OCI-LY7 (cell line): ENCODE measurements at regions not wholly inside any gene's neighbourhood (a gene's known extent, or its start where the extent isn't known, plus 50 kb on each side); places are given as distances from the start of the nearest gene placed in this dataset.

Experiments
- BruUV-seq: library from RNA; stranded (reverse); fragments of 400-500 nt; replicated peaks from 2 replicates; lab custom pipeline; 2021; lab: Mats Ljungman, UMichigan
- CTCF ChIA-PET: fragments of 300-600 bp; sonication (Branson Sonifier 250); formaldehyde crosslinking; loops from one replicate; lab custom pipeline; 2022; ENCODE audit warnings: antibody characterized with exemption; ENCODE audit not compliant: unreplicated experiment; lab: Charles Lee
- POLR2A ChIA-PET: fragments of 300-600 bp; sonication (Branson Sonifier 250); formaldehyde crosslinking; loops from one replicate; lab custom pipeline; 2022; ENCODE audit warnings: antibody characterized with exemption; lab: Charles Lee
- DNase-seq: peaks from one replicate; pipeline ENCODE4 v3.0.0-alpha.2; 2015; ENCODE audit warnings: low spot score
- H2AFZ ChIP-seq: fragments of 200-600 bp; sonication (generic), shearing (Covaris generic); 2 replicates; pipeline ENCODE4 v1.6.1; 2014; ENCODE audit warnings: mild to moderate bottlenecking, antibody characterized with exemption, low read length, moderate library complexity
- H3K27ac ChIP-seq: fragments of 200-600 bp; sonication (generic); 2 replicates; pipeline ENCODE4 v1.5.1; 2014; ENCODE audit warnings: mixed run types, low read depth, mild to moderate bottlenecking, moderate library complexity, low read length, inconsistent platforms; ENCODE audit not compliant: poor library complexity, severe bottlenecking
- H3K36me3 ChIP-seq: fragments of 200-600 bp; sonication (generic); 2 replicates; pipeline ENCODE4 v1.6.1; 2014; ENCODE audit warnings: mild to moderate bottlenecking, antibody characterized with exemption, low read length, moderate library complexity, mixed read lengths; ENCODE audit not compliant: insufficient read depth
- H3K4me1 ChIP-seq: fragments of 200-600 bp; sonication (generic); 2 replicates; pipeline ENCODE4 v1.5.1; 2014; ENCODE audit warnings: mild to moderate bottlenecking, low read length; ENCODE audit not compliant: insufficient read depth, poor library complexity, severe bottlenecking
- H3K4me2 ChIP-seq: fragments of 200-600 bp; sonication (generic); 2 replicates; pipeline ENCODE4 v1.6.1; 2014; ENCODE audit warnings: mild to moderate bottlenecking, low read length
- H3K4me3 ChIP-seq: fragments of 200-600 bp; sonication (generic); 2 replicates; pipeline ENCODE4 v1.5.1; 2014; ENCODE audit warnings: mild to moderate bottlenecking, low read depth, low read length; ENCODE audit not compliant: poor library complexity, severe bottlenecking
- H3K79me2 ChIP-seq: fragments of 200-600 bp; sonication (generic); 2 replicates; pipeline ENCODE4 v1.6.1; 2016; ENCODE audit warnings: low read depth, mild to moderate bottlenecking, low read length, moderate library complexity, mixed read lengths; ENCODE audit not compliant: insufficient read depth
- H3K9me2 ChIP-seq: fragments of 200-600 bp; sonication (generic); 2 replicates; pipeline ENCODE4 v1.6.1; 2016; ENCODE audit warnings: mild to moderate bottlenecking, low read length, mixed read lengths; ENCODE audit not compliant: insufficient read depth
- H3K9me3 ChIP-seq: fragments of 200-600 bp; sonication (generic); 2 replicates; pipeline ENCODE4 v1.6.1; 2014; ENCODE audit warnings: mild to moderate bottlenecking, mixed run types, low read length, mixed read lengths
- H4K20me1 ChIP-seq: fragments of 200-600 bp; sonication (generic); 2 replicates; pipeline ENCODE4 v1.6.1; 2014; ENCODE audit warnings: mild to moderate bottlenecking, antibody characterized with exemption, low read length, moderate library complexity, mixed read lengths; ENCODE audit not compliant: insufficient read depth
- EZH2phosphoT487 ChIP-seq: fragments of 200-600 bp; sonication (generic); IDR thresholded peaks from 2 replicates; pipeline ENCODE4 v1.6.1; 2018; ENCODE audit warnings: low read depth, borderline replicate concordance, mild to moderate bottlenecking, mixed run types, antibody characterized with exemption, low read length, moderate library complexity, mixed read lengths
- intact Hi-C: fragments of 100-400 bp; cut with micrococcal nuclease; formaldehyde crosslinking; loops from one replicate; pipeline ENCODE4 v1.10.0; 2022; ENCODE audit not compliant: unreplicated experiment
- TF ChIP-seq, protein P1 (sequence below): fragments of 200-600 bp; sonication (generic); conservative IDR thresholded peaks from 2 replicates; pipeline ENCODE4 v1.5.1; 2014; ENCODE audit warnings: mild to moderate bottlenecking, antibody characterized with exemption, low read length, moderate library complexity, mixed read lengths

DNA sequence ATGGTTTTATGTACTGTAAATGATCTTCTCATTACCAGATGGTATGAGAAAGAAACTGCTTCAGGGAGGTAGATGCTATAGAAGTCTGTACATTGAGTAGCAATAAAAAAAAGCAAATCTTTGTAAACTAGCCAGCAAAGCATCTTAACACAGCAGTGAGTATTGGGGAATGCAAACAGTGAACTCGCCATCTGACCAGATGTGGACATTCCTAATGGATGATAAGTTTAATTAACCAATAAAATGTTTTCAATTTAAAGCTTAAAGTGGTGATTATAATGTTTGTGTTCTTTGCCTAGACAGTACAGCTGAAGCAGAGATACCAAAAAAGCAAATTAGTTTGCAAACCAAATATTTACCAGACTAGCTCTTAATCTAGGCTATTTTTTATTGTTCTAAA lies 1144.2 kb downstream of the FAT4 start:
- DNase-seq, result no peak
- no peaks in the 10 kb centered on the region for H3K4me1 ChIP-seq
- no peak overlapping the region for H3K4me2 ChIP-seq
- ChIA-PET CTCF (no interaction called here), POLR2A (no interaction called here)
- no TSS peak for BruUV-seq
- no peaks in the 10 kb centered on the region for H4K20me1 ChIP-seq
- TF ChIP-seq EZH2phosphoT487, result no peak
- TF ChIP-seq, protein P1, sequence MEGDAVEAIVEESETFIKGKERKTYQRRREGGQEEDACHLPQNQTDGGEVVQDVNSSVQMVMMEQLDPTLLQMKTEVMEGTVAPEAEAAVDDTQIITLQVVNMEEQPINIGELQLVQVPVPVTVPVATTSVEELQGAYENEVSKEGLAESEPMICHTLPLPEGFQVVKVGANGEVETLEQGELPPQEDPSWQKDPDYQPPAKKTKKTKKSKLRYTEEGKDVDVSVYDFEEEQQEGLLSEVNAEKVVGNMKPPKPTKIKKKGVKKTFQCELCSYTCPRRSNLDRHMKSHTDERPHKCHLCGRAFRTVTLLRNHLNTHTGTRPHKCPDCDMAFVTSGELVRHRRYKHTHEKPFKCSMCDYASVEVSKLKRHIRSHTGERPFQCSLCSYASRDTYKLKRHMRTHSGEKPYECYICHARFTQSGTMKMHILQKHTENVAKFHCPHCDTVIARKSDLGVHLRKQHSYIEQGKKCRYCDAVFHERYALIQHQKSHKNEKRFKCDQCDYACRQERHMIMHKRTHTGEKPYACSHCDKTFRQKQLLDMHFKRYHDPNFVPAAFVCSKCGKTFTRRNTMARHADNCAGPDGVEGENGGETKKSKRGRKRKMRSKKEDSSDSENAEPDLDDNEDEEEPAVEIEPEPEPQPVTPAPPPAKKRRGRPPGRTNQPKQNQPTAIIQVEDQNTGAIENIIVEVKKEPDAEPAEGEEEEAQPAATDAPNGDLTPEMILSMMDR, result no peak
- intact Hi-C loops, result no loop called here
- H3K9me2 ChIP-seq, result no peaks in the 10 kb centered on the region
- no peak overlapping the region; the same call in 1 of the 2 replicates for H2AFZ ChIP-seq
- H3K36me3 ChIP-seq, result no peaks in the 10 kb centered on the region
- H3K4me3 ChIP-seq, result no peak overlapping the region
- no peaks in the 10 kb centered on the region for H3K79me2 ChIP-seq
- H3K27ac ChIP-seq, result no peak overlapping the region
- H3K9me3 ChIP-seq, result no peaks in the 10 kb centered on the region

DNA sequence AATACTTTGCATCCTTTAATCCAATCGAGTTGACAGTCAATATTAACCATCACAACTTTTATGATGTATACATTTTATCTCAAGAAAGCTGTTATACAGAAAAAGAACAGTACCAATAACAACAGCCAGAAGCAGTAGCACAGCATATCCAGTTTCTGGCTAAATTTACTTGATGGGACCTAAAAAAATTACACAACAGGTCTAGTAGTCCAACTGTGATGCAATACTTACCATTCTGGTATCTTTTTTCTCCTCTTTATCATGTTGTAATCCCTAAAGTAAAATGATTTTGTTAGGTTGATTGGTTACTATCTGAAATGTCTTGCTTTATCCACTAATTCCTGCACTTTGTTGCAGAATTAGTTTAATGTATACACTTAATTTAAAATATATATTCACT lies 1150.6 kb downstream of the FAT4 start:
- Histone ChIP-seq H2AFZ (no peak overlapping the region), H3K79me2 (no peaks in the 10 kb centered on the region), H3K4me2 (no peak overlapping the region), H3K27ac (no peak overlapping the region), H3K9me3 (no peaks in the 10 kb centered on the region), H3K4me1 (no peaks in the 10 kb centered on the region), H3K36me3 (no peaks in the 10 kb centered on the region), H4K20me1 (no peaks in the 10 kb centered on the region), H3K4me3 (no peak overlapping the region), H3K9me2 (no peaks in the 10 kb centered on the region)
- BruUV-seq, result no TSS peak
- intact Hi-C loops, result no loop called here
- ChIA-PET CTCF (no interaction called here), POLR2A (interaction anchor here (0.6 kb wide), 1 partner anchor 18 kb away, joined by 4 read pairs; no protein-coding TSS in a partner anchor)
- TF ChIP-seq, protein P1, result no peak
- TF ChIP-seq EZH2phosphoT487, result no peak
- DNase-seq, result no peak

DNA sequence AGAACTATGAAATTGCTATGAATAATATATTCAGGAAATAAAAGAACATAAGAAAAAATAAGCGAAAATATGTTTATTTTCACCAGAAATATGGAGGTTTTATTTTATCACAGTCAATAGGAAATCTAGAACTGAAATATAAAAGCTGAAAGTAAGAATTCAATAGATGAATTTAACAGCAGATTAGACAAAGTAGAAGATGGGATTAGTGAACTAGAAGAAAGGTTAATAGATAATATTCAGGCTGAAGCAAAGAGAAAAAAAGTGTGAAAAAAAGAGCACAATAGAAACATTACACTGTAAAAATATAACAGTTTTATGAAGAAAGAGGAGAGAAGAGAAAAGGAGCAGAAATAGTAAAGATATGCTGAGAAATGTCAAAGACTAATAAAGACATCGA lies 1152.1 kb downstream of the FAT4 start:
- intact Hi-C loops, result no loop called here
- Histone ChIP-seq H3K27ac (no peak overlapping the region), H3K4me2 (no peak overlapping the region), H3K9me2 (no peaks in the 10 kb centered on the region), H2AFZ (no peak overlapping the region), H4K20me1 (no peaks in the 10 kb centered on the region), H3K79me2 (no peaks in the 10 kb centered on the region), H3K4me3 (no peak overlapping the region), H3K4me1 (no peaks in the 10 kb centered on the region), H3K36me3 (no peaks in the 10 kb centered on the region), H3K9me3 (no peaks in the 10 kb centered on the region)
- no peak for DNase-seq
- TF ChIP-seq, protein P1, result no peak
- TF ChIP-seq EZH2phosphoT487, result no peak
- CTCF ChIA-PET, result no interaction called here
- POLR2A ChIA-PET, result no interaction called here
- BruUV-seq, result no TSS peak
